ENCODE measurements at regions not wholly inside any gene's neighbourhood (a gene's known extent, or its start where the extent isn't known, plus 50 kb on each side); places are given as distances from the start of the nearest gene placed in this dataset.

DNA sequence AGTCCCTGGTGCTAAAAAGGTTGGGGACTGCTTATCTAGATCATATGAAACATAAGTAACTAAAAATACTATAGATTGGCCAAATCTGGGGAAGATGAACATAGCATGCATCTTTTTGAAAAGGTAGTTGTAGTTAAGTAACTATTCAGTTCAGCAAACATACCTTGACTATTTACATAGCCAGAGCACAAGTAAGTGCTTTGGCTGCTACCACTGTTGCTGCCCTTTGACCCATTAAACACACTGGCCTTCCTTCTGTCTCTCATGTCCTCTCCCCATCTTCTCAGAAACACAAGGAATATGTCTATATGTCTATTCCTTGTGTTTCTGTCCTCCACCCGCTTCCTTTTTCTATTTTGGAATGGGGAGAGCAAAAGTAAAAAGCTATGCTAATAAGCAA lies 87.9 kb upstream of the SPRY1 start:
- DNase-seq (ENCODE audit: extremely low read depth, low read depth): no peak

DNA sequence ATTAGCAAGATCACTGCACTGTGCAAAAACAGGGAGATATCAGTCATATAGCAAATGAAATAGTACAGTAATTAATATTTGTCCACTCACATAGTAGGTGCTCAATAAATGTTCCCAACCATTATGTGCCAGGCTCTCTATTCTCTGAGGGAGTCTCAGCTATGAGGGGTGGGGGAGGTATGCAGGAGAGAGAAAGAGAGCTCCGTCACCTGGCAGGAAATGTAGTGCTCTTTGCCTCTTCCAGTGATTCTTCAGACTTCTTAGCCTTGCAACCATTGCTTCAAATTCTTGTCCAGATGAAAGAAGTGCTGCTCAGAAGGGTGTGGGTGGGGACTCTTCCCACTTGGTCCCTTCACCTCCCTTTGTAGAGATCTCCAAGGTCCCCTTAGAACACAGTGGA lies 84.5 kb upstream of the SPRY1 start:
- DNase-seq (ENCODE audit: extremely low read depth, low read depth): no peak

DNA sequence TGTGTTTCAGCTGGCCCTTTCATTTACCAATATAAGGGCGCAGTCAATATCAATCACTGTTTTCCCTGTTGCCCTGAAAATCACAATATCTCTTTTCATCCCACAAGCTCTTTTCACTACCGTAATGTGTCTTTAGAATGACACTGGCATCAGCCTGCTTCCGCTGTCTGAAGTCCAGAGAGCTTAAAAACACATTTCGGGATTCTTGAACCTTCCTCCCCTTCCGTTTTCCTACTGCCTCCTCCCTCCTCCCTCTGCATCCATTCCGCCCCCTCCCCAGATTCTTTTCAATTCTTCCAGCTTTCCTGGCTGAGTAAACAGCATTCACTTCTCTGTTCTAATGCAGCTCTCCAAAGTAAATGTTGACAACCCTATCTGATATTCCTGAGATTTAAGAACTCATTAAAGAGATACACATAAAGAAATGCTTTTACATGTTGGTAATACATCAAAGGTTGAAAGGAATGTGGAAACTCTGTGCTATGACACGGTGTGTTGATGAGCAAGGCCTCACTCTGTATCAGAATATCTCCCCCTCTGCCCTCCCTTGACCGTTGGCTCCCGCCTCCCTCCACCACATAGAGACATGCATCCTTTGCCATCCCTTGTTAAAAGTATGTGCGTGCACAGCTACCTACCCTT lies 83.5 kb upstream of the SPRY1 start:
- DNase-seq (ENCODE audit: extremely low read depth, low read depth): no peak

DNA sequence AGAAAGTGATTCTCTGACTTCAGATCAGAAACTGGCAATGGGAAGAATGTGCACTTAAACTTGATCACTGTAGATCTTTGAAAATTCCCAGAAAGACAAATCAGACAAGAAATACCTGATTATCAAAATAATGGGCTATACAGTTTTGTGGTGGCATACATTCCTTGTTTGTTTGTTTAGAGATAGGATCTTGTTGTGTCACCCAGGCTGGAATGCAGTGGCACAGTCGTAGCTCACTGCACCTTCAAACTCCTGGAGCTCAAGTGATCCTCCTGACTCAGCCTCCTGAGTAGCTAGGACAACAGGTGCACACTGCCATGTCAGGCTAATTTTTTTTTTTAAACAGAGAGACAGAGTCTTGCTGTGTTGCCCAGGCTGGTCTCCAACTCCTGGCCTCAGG lies 81.0 kb upstream of the SPRY1 start:
- no peak for DNase-seq (ENCODE audit: extremely low read depth, low read depth)

DNA sequence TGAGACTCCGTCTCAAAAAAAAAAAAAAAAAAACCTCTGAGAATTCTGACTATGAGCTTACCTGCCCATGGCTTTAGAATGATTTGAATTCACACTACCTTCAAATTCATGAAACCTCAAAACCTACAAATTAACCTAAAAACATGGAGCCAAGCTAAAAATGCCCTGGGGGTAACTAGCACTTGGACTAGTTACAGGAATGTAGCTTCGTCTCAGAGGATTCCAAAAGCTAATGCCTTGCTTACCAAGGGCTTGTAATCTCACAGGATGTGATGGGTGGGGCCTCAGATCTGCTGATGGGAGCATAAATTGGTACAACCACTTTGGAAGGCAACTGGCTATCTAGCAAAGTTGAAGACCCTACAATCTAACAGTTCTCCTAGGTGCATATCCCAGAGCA lies 79.4 kb upstream of the SPRY1 start:
- no peak for DNase-seq (ENCODE audit: extremely low read depth, low read depth)

DNA sequence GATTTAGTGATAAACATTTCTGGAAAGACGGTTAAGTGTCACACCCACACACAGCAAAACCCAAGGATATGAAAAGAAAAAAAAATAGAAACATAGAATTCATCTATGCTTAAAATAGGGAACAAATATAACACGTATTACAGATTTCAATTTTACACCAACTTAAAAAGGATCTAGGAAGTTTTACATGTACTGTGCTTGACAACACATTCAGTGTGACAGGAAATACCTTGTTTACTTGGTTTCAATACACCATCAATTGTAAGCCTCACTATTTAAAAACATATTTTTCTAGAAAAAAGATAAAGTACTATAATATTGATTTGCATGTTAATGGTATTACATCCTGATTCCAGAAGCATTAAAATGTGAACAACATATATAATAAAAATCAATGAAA lies 77.0 kb upstream of the SPRY1 start:
- no peak for DNase-seq (ENCODE audit: extremely low read depth, low read depth)

DNA sequence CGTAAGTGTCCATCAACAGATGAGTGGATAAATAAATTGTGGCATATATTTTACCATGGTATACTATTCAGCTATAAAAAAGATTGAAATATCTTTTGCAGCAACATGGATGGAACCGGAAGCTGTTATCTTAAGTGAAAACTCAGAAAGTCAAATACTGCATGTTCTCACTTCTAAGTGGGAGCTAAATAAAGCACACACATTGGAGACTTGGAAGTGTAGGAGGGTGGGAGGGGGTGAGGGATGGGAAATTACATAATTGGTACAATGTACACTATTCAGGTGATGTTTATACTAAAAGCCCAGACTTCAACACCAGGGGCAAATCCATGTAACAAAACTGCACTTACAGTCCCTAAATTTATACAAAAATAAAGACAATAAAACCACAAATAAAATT lies 72.6 kb upstream of the SPRY1 start:
- no peak for DNase-seq (ENCODE audit: extremely low read depth, low read depth)

DNA sequence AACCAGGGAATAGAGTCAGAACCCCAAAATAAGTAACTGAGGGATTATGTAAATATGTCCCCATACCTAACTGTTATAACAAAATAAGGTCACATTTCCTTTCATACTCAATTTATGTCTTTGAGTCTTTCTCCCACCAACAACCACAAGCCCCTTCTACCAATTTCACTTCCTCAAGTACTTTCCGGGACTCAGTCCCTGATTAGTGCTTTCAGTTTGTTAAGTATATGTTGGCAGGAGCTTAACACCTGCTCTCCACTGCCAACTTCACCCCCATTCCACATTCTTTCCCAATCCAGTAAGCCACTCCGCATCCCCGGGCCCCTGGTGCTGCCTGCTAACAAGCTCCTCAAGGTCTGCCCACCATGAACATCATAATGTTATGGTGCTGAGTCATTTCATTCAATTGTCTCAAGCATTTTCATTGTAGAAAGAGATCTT lies 71.3 kb upstream of the SPRY1 start:
- no peak for DNase-seq (ENCODE audit: extremely low read depth, low read depth)

DNA sequence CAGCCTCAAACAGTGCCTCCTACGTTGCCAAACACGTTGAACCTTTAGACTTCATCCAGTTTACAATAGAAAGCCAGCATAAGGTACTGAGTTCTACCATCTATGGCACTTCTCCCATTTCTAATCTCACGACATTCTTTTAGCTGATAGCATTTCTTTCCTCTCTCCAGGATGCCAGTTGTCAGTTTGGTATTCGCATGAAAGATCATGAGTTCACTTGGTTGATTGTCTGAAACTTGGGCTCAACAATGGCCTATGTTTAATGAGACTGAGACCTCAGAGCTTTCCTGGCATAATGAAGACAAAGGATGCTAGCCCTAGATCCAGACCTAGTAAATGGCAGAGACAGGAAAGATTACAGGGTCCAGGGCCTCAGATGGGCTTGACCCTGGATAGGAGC lies 69.2 kb upstream of the SPRY1 start:
- DNase-seq (ENCODE audit: extremely low read depth, low read depth): no peak

DNA sequence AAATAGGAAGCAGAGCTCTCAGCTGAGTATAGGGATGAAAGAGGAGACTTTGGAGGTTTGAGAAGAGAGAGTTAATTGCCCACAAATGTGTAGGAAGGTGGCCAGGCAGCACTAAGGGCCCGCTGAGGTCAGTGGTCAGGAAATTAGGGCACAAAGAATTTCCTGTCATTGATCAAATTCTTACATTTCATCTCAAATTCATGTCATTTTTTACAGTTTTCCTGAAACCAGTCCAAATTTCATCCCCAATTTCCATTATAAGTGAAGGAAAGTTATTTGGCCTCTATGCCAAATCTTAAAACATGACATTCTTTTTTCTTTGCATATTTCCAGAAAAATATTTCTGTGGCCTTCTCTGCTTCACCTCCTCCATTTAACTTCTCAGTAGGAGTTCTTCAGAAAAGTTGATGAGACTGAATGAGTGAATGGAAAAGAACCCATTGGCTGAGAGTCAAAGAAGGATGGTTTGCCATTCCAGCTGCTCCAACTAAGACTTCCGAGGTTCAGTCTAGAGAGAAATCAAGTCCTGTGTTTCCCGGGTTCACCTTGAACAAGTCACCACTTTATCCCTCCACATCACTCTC lies 68.7 kb upstream of the SPRY1 start:
- no peak for DNase-seq (ENCODE audit: extremely low read depth, low read depth)

DNA sequence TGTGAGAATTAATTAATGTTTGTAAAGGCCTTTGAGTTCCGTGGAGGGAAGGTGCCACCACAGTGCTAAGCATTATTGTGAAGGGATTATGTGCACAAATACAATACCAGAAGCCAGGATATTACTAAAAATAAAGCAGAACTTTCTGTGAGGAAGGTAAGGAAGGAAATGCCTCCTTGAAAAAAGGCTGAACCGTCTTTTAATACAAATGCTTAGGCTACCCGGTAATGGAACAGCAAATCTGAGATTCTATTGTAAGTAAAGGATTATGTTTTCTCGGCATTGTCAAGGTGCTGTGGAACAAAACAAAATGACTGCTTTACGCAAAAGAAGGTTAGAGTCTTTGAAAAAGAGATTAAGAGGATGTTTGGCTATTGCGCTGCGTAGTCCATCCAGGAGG lies 57.9 kb upstream of the SPRY1 start:
- no peak for DNase-seq (ENCODE audit: extremely low read depth, low read depth)

DNA sequence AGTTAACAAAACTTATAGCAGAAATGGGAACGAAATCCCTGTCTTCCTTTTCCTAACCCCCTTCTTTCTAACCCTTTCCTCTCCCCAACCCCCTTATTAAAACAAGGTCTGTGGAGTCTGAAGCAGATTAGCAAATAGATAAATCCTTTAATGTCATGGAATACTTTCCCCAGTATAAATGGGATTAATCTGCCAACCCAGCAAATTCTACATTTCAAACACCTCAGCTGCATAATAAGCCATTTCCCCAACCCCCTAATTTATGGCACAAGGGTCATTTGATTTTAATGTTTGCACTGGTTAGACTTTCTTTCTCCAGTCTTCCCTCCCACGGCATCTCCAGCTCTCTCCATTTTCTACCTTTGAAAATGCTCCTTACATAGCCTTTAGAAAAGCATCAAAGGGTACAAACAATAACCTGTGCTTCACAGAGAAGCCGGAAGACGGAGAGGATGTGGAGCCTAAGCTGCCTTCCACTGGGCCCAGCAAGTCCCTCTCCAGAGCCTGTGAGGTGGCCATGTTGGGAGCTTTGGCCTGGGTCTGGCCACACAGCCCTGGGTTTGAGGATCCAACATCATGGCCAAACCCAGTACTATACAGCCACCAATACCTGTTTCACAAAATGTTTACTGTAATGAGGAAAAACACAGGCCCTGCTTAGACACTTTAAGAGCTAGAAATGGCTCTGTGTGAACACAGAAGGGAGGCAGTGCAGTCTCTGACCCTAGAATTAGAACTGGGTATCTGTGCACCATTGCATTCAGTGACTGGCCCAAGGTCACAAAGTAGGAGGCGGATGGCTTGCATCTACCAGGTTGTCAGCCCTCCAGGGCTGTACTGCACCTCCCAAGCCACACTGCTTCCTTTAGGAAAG lies 56.9 kb upstream of the SPRY1 start:
- DNase-seq (ENCODE audit: extremely low read depth, low read depth): no peak

DNA sequence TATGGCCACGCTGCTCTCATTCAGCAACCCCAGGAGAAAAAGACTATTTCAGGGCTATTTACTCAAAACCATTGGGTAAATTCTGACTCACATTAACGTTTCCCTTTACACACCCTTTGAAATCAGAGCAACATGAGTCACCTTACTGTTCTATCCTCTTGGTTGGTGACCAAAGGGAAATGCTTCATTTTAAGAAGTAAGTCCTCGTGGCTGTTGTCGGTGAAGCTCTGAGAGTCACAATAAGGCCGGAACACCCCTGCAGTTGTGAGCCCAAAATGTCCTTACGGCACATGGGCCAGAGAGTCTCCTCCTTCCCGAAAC lies 56.3 kb upstream of the SPRY1 start:
- peak; percentile 25 for DNase-seq (ENCODE audit: extremely low read depth, low read depth)

DNA sequence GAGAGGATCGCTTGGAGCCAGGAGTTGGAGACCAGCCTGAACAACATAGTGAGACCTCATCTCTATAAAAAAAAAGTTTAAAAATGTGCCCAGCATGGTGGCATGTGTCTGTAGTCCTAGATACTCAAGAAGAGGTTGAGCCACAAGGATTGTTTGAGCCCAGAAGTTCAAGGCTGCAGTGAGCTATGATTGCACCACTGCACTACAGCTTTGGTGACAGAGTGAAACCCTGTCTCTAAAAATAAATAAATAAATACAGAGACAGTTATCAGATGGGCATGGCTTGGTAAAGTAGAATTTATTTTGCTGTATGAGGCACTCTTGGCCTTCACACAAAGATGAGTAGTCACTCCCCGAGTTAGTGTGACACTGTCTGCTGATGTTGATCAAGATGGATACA lies 54.1 kb upstream of the SPRY1 start:
- no peak for DNase-seq (ENCODE audit: extremely low read depth, low read depth)

DNA sequence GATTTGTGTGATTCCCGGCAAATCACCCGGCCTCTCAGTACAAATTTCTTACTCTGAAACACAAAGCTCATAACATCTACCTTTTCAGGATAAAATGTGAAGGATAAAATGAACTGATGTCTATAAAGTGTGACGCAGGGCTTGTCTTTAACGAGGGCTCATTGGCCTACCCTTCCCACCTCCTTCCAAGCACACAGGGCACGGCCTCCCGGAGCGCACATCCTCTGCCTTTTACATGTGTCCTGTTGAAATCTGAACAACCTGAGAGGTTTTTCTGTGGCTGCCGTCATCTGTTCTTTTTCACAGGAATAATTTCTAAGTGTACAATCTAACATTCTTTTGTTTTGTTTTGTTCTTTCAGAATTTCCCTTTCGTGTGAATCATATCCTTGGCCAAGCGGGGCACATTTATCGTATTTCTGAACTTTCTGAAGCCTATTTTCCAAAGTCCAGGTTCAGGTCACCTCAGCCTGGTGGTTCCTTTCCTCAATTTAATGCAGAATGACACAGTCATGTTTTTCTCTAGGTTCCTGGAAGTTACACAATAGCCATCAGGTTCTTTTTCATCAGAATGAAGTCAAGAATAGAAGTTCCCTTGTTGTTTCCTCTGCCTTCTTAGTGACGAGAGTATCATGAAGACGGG lies 53.1 kb upstream of the SPRY1 start:
- DNase-seq (ENCODE audit: extremely low read depth, low read depth): no peak

DNA sequence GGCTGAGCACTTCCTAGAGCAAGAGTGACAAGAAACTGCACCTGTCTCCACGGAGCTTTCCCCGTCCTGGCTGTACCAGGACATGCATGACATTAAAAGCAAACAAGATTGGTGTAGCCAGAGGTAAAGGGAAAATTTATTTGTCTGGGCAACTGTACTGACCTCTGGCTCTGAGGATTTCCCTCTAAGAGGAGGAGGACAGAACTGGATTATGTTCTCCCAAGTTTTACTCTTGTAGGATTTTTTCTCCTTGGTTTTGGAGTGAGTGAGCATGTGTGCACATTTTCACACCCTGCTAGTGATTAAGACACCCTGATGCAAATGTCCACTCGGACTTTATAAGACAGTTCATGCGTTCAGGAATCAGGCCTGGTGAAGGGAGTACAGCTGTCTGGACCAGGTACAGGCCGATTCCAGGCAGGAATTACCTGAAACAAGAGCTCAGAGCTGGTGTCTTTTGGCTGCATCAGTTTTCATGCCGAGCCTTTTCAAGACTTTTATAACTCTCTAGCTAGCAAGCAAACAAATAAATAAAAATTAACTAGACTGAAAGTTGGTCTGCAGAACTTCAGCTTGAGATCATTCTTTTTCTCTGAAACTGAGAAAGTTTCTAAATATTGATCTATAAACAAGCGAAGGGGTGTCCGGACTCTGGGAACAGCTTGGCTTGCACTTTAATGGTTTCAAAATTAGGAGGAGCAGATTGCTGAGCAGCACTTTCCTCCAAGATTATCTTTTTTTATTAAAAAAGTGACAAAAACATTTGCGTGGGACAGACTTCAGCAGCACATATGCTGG lies 51.3 kb upstream of the SPRY1 start:
- no peak for DNase-seq (ENCODE audit: extremely low read depth, low read depth)

DNA sequence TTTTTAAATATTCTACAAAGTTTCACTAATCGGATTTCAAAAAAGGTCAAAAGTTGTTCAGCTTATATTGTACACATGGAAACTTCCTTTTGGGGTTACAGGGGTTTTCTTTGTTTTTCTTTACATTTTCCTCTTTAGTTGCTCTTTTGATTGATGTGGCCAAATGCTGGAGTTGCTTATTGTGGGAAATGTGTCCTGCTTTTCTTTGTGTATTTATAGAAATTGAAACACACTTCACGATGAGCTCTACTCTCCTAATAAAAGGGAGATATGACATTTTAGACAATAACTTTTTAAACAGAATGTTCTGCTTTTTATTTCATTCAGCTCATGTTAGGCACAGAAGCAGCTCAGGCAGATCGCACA lies 50.7 kb upstream of the SPRY1 start:
- DNase-seq (ENCODE audit: extremely low read depth, low read depth): no peak

DNA sequence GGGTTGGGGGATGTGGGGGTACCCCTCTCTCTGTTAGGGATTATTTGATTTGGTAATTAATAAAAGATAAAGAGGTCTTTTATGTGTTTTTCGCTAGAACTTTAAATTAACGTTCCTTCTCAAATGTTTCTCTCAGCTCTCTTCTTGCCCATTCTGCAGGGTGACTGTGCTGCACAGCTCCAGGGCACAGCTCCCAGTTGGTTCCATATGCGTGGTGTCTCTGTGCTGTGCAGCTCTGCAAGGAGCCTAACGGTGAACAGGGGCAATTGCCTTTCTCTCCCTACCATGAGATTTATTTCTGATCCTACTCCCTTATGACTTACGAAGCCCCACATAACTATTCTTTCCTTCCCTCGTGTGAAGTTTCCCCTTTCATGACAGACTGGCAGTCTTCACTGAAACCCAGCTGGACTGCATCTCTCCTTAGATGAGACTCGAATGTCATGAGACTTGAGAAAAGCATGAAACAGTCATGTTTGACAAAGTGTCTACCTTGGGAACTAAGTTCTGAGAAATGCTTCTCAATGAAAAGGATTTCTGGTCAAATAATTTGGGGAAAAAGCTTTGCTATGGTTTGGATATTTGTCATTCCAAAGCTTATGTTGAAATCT lies 50.2 kb upstream of the SPRY1 start:
- no peak for DNase-seq (ENCODE audit: extremely low read depth, low read depth)
